Sigmoid colon (tissue), 4 donors: ENCODE measurements at regions not wholly inside any gene's neighbourhood (a gene's known extent, or its start where the extent isn't known, plus 50 kb on each side); places are given as distances from the start of the nearest gene placed in this dataset.

Experiments used
- POLR2A ChIP-seq, 2 donors: fragments of 450-650 bp; IDR thresholded peaks; one replicate each; pipeline ENCODE4 v1.6.1; 2016; ENCODE audit warnings: antibody characterized with exemption in 2 of 2, mild to moderate bottlenecking in 2 of 2, moderate library complexity in 2 of 2
- POLR2AphosphoS5 ChIP-seq, 4 donors: sonication (generic); formaldehyde crosslinking; IDR thresholded peaks; one replicate each; pipeline ENCODE4 v1.6.1; 2017; ENCODE audit warnings: antibody characterized with exemption in 4 of 4
- TF ChIP-seq, protein P1 (sequence below), 4 experiments: fragments of 450-650 bp in 3 of 4; fragments of 200-600 bp in 1 of 4; IDR thresholded peaks; one replicate each; pipeline ENCODE4 v1.5.1; 2016 to 2019; ENCODE audit warnings: antibody characterized with exemption in 4 of 4, mild to moderate bottlenecking in 3 of 4, moderate library complexity in 2 of 4

DNA sequence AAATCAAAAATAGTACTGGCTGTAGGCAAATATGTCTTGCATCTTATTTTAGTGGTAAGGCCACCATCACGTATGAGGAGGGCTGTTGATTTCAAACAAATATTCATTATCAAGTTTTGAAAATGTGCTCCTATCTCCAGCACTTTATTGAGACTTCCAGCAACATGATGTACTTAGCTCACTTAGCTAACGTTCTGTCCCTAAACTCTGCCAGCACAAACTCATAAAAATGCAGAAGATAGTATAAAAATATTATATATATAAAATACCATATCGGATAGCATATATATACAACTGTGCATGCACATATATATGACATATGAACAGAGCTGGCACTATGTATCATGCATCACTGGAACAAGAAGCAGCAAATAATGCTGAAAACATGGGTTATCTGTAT lies 762.3 kb downstream of the C6orf118 start:
- TF ChIP-seq, protein P1, sequence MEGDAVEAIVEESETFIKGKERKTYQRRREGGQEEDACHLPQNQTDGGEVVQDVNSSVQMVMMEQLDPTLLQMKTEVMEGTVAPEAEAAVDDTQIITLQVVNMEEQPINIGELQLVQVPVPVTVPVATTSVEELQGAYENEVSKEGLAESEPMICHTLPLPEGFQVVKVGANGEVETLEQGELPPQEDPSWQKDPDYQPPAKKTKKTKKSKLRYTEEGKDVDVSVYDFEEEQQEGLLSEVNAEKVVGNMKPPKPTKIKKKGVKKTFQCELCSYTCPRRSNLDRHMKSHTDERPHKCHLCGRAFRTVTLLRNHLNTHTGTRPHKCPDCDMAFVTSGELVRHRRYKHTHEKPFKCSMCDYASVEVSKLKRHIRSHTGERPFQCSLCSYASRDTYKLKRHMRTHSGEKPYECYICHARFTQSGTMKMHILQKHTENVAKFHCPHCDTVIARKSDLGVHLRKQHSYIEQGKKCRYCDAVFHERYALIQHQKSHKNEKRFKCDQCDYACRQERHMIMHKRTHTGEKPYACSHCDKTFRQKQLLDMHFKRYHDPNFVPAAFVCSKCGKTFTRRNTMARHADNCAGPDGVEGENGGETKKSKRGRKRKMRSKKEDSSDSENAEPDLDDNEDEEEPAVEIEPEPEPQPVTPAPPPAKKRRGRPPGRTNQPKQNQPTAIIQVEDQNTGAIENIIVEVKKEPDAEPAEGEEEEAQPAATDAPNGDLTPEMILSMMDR (IDR thresholded peaks at IDR 0.05) = no peak
- no peak for TF ChIP-seq POLR2AphosphoS5 (IDR thresholded peaks at IDR 0.05)
- no peak for TF ChIP-seq POLR2A (IDR thresholded peaks at IDR 0.05)
